HCT116 (cell line): ENCODE measurements at regions not wholly inside any gene's neighbourhood (a gene's known extent, or its start where the extent isn't known, plus 50 kb on each side); places are given as distances from the start of the nearest gene placed in this dataset.

Experiments used
- ATF3 ChIP-seq: IDR thresholded peaks from 2 replicates; pipeline ENCODE4 v1.6.1; 2012
- CEBPB ChIP-seq: IDR thresholded peaks from 2 replicates; pipeline ENCODE4 v1.6.1; 2012; ENCODE audit warnings: low read depth
- CTCF ChIP-seq, 3 experiments: fragments of 200-600 bp in 1 of 3; sonication (generic) in 1 of 3; IDR thresholded peaks in 2 of 3; conservative IDR thresholded peaks in 1 of 3; 2 replicates each; pipeline ENCODE4 v1.5.1; 2012 to 2017; ENCODE audit warnings: low read depth in 2 of 3, low read length in 2 of 3, antibody characterized with exemption in 1 of 3, borderline replicate concordance in 1 of 3, control low read depth in 1 of 3, mild to moderate bottlenecking in 1 of 3, mixed read lengths in 1 of 3, mixed run types in 1 of 3, moderate library complexity in 1 of 3; ENCODE audit not compliant: insufficient read depth in 1 of 3
- EZH2 ChIP-seq: fragments of 200-600 bp; sonication (generic); IDR thresholded peaks from 2 replicates; pipeline ENCODE4 v1.6.1; 2017; ENCODE audit warnings: antibody characterized with exemption, mixed run types
- EZH2phosphoT487 ChIP-seq: fragments of 200-600 bp; IDR thresholded peaks from 2 replicates; pipeline ENCODE4 v1.6.1; 2018; ENCODE audit warnings: antibody characterized with exemption, borderline replicate concordance
- MAX ChIP-seq: IDR thresholded peaks from 2 replicates; pipeline ENCODE4 v1.6.1; 2012
- POLR2A ChIP-seq: IDR thresholded peaks from 2 replicates; pipeline ENCODE4 v1.7.0; 2011; ENCODE audit warnings: borderline replicate concordance; ENCODE audit not compliant: insufficient read depth, insufficient read length; ENCODE audit errors: extremely low read depth
- POLR2AphosphoS5 ChIP-seq: IDR thresholded peaks from 2 replicates; pipeline ENCODE4 v1.6.1; 2011; ENCODE audit warnings: mild to moderate bottlenecking, low read depth, low read length, moderate library complexity
- REST ChIP-seq: IDR thresholded peaks from 2 replicates; pipeline ENCODE4 v1.6.1; 2012; ENCODE audit warnings: low read depth
- SP1 ChIP-seq: IDR thresholded peaks from 2 replicates; pipeline ENCODE4 v1.6.1; 2012; ENCODE audit warnings: low read depth
- TCF7L2 ChIP-seq: IDR thresholded peaks from 2 replicates; pipeline ENCODE4 v1.7.0; 2011; ENCODE audit warnings: borderline replicate concordance, inconsistent platforms; ENCODE audit not compliant: insufficient read depth, insufficient read length; ENCODE audit errors: extremely low read depth
- YY1 ChIP-seq: IDR thresholded peaks from 2 replicates; pipeline ENCODE4 v1.6.1; 2011; ENCODE audit warnings: low read length, low read depth, moderate library complexity, mild to moderate bottlenecking; ENCODE audit not compliant: insufficient replicate concordance; ENCODE audit errors: extremely low read depth
- ZBTB33 ChIP-seq: IDR thresholded peaks from 2 replicates; pipeline ENCODE4 v1.6.1; 2011; ENCODE audit warnings: mild to moderate bottlenecking, low read length, moderate library complexity; ENCODE audit not compliant: insufficient replicate concordance; ENCODE audit errors: extremely low read depth
- ZNF274 ChIP-seq: fragments of 200-500 bp; sonication (Bioruptor generic); IDR thresholded peaks from 2 replicates; pipeline ENCODE4 v1.6.1; 2014; ENCODE audit warnings: mild to moderate bottlenecking, low read depth, low read length, inconsistent platforms

- TF ChIP-seq ZBTB33, result no peak
- no peak for TF ChIP-seq YY1
- TF ChIP-seq MAX, result no peak
- TF ChIP-seq CTCF (IDR thresholded peaks at IDR 0.05 in 2 of 3, conservative IDR thresholded peaks at IDR 0.05 in 1 of 3; ENCODE audit: borderline replicate concordance in 1 of 3, insufficient read depth in 1 of 3, low read depth in 2 of 3, low read length in 2 of 3), result no peak
- no peak for TF ChIP-seq TCF7L2
- no peak for TF ChIP-seq REST
- no peak for TF ChIP-seq POLR2A
- TF ChIP-seq SP1, result no peak
- no peak for TF ChIP-seq POLR2AphosphoS5
- no peak for TF ChIP-seq CEBPB
- no peak for TF ChIP-seq EZH2
- TF ChIP-seq ZNF274, result no peak
- TF ChIP-seq EZH2phosphoT487, result no peak
- TF ChIP-seq ATF3, result no peak
Measured at GRCh38 chr20:48291896-48292295, 506.6 kb upstream of the SULF2 start.
